SHP77 treated with DMSO at 0.1 percent for 48 hours (cell line): ENCODE measurements at regions not wholly inside any gene's neighbourhood (a gene's known extent, or its start where the extent isn't known, plus 50 kb on each side); places are given as distances from the start of the nearest gene placed in this dataset.

Source experiments
- DNase-seq: peaks from one replicate; lab custom pipeline; 2025; lab: John Stamatoyannopoulos, UW

DNA sequence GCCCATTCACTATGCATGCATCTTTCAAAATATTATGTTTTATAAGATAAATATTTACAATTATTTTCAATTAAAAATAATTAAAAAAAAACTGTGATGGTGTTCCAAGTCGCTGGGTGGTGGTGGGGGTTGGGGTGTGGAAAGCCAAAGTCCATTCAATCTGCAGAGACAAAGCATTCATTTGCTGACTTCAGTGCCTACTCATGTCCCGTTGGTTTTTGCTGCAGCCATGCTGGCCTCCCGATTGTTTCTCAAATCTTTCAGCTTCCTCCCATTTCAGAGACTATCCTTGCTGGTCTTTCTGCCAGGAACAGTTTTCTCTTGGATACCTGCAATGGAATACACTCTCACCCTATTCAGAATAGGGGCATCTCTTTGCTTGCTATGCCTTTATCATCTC is 331.5 kb upstream of the NOVA1 start:
- DNase-seq = no peak

DNA sequence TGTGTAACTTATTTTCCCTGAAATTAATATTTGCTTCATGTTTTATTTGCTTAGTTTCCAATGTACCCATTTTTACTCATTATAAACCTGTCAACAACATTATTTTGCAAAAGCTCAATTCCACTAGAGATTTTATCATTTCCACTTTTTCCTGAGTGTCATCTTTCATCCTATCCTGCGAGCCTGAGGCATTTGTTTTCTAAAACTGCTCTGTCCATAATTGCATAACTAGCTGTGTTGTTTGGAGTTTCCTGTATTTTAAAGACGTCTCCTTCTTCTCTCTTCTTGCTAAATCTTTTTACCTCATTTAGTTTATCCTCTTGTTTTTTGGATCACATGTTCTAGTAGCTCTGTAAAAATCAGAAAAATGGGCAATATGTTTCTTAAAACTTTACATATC is 332.7 kb upstream of the NOVA1 start:
- no peak for DNase-seq

GRCh38 chr14:26932606-26933005 is 334.8 kb upstream of the NOVA1 start:
- no peak for DNase-seq

- DNase-seq = no peak
These were observed 335.6 kb upstream of the NOVA1 start for GRCh38 chr14:26933431-26933830.

DNA sequence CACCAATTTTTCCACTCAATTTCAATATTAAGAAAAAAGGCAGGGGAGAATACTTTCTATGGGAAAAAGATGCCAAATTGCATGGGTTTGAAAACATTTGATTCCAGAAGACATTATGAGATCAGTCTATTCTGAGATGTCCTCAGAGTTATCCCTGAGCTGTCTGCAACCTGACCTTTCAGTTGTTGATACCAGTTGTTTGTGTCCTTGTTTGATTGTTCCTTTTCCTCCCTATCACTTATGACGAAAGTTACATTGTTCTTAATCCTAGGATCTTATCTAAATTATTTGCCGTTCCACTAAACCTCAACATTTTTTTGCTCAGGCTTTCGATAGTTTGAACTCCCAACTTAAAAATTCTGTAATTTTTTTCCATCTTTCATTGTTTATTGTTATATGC is 336.3 kb upstream of the NOVA1 start:
- no peak for DNase-seq

- DNase-seq = no peak
These were observed 337.9 kb upstream of the NOVA1 start for GRCh38 chr14:26935733-26936132.

DNA sequence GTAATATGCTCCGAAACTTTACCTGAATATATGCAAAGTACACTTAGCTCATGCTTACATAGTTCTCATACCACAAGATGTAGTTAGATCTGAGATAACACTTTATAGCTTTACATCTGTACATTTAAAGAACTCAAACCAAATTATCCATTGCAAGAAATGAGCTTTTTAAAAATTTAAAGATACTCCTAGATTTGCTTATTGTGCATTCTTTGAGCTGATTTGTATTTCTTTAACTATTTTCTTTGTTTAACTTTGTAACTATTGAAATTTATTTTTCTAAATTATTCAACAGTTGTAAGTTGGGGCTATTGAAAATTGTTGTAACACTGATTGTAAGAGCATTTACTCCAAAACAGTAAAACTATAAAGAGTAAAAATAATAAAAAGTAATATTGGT is 340.2 kb upstream of the NOVA1 start:
- DNase-seq = no peak

DNA sequence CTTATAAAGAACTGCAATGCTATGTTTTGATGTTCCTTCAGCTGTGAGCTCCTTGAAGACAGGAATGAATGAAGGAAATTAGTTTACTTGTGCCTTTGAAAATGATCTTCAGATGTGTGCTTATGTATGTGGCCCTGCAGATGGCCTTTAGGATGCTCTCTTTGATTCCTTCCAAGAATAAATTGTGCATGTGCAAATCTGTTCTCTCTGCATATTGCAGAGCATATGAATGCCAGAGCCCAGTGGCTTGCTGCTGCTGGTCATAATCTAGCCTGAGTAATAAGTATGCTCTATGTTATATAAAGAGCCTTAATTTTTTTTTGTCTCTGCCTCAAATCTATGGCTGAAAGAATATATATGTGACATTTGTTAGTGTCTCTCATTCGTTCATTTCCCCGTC is 341.9 kb upstream of the NOVA1 start:
- no peak for DNase-seq

- no peak for DNase-seq
These were observed 343.7 kb upstream of the NOVA1 start for GRCh38 chr14:26941521-26941920.

- DNase-seq = no peak
These were observed 349.4 kb upstream of the NOVA1 start for GRCh38 chr14:26947265-26947664.

GRCh38 chr14:26959437-26959836 is 361.6 kb upstream of the NOVA1 start:
- DNase-seq = no peak

DNA sequence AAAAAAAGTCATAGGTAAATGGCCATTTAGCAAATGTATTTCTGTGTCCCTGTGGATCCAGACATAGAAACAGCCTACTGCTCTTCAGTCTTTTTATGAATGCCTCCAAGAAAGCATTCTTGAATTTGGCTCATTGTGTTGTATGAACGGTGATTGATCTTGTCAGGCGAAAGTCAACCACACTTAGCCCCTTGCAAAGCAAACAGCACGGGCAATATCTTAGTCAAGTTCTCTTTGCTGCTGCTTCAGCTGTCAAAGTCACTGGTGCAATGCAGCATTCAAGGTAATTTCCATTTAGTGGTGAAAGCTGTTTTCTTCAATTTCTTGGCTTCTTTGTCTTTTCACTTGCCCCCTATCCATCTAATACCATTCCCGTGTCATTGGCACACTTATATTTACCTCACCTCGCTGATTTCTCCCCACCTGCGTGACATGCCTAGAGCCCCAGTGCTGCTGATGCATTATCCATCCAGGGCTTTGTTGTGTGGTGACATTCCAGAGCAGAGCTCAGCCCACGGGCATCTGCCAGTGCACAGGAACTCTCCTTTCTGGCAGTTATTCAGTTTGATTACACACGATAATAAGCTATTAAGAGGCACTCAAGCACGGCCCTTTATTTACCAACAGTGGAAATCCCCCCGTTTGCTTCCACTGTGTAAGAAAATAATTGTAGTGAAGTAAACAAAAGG is 362.3 kb upstream of the NOVA1 start:
- DNase-seq = no peak

DNA sequence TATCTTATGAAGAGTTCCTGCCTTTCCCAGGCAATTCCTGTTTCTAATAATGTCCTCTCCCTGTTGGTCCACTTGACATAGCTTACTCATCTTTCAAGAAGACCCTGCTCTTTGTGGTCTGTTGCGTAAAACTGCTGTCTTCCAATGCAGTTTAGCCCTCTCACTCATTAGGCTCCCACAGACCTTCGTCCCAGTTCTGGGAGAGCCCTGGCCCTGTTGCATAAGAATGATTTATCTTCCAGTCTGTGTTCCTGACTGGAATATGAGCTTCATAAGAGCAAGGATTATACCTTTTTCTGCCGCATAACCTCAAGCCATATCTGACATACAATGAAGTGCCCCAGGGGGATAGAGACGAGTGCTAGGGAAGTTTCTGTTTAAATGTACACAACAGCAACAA is 365.9 kb upstream of the NOVA1 start:
- DNase-seq = no peak

GRCh38 chr14:26965490-26965889 is 367.7 kb upstream of the NOVA1 start:
- DNase-seq = no peak

DNA sequence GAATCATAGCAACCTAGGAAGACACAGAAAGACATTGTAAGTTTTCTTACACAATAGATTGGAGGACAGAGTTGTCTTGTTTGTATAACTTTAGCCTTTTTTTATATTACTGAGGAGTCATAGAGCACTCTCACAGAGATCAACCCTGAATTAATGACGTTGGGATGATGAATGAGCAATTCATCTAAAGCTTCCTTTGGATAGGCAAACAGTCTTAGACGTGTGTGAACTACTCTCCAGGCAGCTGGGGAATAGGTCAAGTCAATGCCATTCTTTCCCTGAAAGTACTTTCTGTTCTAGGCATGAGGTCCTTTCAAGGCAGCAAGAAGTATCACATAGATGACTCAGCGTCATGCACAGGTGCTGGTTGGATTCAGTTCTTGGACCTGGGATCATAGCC is 369.1 kb upstream of the NOVA1 start:
- no peak for DNase-seq

- DNase-seq = no peak
These were observed 377.1 kb upstream of the NOVA1 start for GRCh38 chr14:26974965-26975364.

DNA sequence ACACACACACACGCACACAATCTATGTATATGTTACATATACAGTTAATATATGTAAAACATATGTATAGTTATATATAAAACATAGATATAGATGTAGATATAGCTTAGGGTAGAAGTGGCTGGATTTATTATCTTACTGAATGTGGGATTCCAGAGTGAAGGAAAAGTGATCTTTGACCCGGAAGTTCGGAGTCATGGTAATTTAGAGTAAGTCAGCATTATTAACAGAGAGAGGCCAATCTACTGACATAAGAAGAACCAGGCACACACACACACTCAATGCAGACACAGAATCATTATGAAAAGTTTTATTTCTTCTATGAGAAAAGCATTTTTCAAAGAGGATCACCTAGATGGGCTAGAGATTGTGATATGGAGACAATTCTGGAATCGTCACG is 384.2 kb upstream of the NOVA1 start:
- DNase-seq = no peak

- peak; percentile 64 for DNase-seq
These were observed 386.7 kb upstream of the NOVA1 start for GRCh38 chr14:26984311-26985177.

- DNase-seq = no peak
These were observed 390.0 kb upstream of the NOVA1 start for GRCh38 chr14:26987744-26988363.

- DNase-seq = no peak
These were observed 393.1 kb upstream of the NOVA1 start for GRCh38 chr14:26990946-26991345.

GRCh38 chr14:26992403-26993115 is 394.7 kb upstream of the NOVA1 start:
- DNase-seq = no peak

GRCh38 chr14:26993556-26993955 is 395.7 kb upstream of the NOVA1 start:
- DNase-seq = no peak

DNA sequence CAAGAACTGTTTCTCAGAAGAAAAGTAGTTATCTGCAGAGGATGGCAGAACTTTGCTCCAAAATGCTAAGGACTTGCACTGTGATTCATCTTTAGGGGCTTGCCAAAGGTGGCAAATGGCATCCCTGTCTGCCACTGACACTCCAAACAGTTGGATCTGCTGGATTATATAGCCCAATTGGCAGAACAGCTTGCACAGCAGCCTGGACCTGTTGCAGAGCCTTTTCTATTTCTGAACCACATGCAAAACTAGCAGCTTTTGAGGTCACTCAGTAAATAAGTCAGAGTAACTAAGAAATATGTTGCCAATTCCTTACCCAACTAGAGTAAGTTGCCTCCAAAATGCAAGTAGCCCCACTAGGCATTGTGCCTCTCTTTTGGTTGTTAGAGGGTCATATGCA is 397.5 kb upstream of the NOVA1 start:
- no peak for DNase-seq
